ENCODE measurements at regions not wholly inside any gene's neighbourhood (a gene's known extent, or its start where the extent isn't known, plus 50 kb on each side); places are given as distances from the start of the nearest gene placed in this dataset.

DNA sequence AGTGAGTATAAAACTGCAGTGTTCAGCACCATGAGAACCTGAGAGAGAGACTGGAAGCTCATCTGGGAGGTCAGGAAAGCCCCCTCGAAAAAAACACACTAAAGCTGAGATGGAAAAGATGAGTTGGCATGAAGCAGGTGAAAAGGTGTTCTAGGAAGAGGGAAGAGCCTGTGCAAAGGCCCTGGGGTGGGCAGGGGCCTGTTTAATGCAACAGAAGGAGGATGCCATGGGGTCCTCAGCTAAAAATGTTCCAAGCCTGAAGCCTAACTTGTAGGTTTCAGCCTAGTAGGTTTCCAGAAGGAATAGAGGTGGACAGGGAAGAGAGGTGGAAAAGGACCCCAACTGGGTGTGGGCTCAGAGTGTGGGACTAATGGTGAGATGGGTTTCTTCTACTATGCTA, 242.3 kb upstream of the ZFHX3 start:
- H3K36me3 ChIP-seq (ENCODE audit: control insufficient read depth, insufficient read depth, low read length): no peaks in the 10 kb centered on the region
- peaks cover 7% of the 10 kb centered on the region for H3K27me3 ChIP-seq (ENCODE audit: control insufficient read depth, insufficient read depth, low read length)
- H3K9me3 ChIP-seq (ENCODE audit: control insufficient read depth, low read depth, low read length): peaks cover 6% of the 10 kb centered on the region
- H3K4me3 ChIP-seq (ENCODE audit: low read length): no peak overlapping the region
- no CpG with 5 or more reads among the region's 1 CpG for WGBS (ENCODE audit: insufficient coverage, low lambda C conversion rate)
- H3K4me1 ChIP-seq (ENCODE audit: control insufficient read depth, insufficient read depth, low read length): no peaks in the 10 kb centered on the region
- H3K27ac ChIP-seq (ENCODE audit: low read length): no peak overlapping the region
- no peak for DNase-seq

DNA sequence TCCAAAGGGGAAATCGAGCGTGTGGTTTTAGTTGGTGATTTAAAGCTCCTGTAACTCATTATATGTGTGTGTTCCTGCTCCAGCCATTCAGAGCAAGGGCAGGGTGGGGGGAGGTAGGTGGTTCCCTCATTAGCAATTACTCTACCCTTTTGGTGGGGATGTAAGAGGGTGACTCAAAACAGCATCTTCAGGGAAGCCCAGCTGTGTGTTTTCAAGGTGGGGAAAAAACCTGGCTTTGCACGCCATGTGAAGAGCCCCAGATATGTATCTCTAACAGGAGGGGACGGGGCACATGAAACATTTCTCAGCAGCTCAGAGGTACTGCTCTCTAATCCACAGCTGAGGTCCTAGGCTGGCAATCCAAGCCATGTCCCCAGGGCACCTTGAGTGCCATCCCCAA, 241.3 kb upstream of the ZFHX3 start:
- no peak overlapping the region for H3K27ac ChIP-seq (ENCODE audit: low read length)
- peaks cover 6% of the 10 kb centered on the region for H3K9me3 ChIP-seq (ENCODE audit: control insufficient read depth, low read depth, low read length)
- DNase-seq: no peak
- no peaks in the 10 kb centered on the region for H3K36me3 ChIP-seq (ENCODE audit: control insufficient read depth, insufficient read depth, low read length)
- no peaks in the 10 kb centered on the region for H3K4me1 ChIP-seq (ENCODE audit: control insufficient read depth, insufficient read depth, low read length)
- H3K27me3 ChIP-seq (ENCODE audit: control insufficient read depth, insufficient read depth, low read length): peaks cover 7% of the 10 kb centered on the region
- H3K4me3 ChIP-seq (ENCODE audit: low read length): no peak overlapping the region
- WGBS (ENCODE audit: insufficient coverage, low lambda C conversion rate): 100% methylated on average over 1 of the region's 4 CpGs

DNA sequence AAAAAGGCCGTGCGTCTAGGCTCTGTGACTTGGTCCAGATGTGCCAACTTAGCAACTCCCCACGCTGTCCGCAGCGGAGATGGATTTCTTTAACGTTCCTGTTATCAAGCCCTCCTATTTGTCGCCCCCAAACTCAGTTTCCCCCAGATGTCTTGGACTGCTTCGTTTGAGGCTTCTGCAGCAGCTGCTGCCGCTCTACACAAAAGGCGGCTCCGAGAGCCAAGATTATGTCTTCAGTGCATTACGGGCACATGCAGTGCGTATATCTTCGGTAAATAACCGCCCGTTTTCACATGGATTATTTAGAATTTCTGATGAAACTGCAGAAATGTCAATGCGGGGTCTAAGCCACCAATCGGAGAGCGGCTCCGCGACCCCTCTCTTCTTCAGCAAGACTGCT, 240.6 kb upstream of the ZFHX3 start:
- no peak overlapping the region for H3K4me3 ChIP-seq (ENCODE audit: low read length)
- H3K27me3 ChIP-seq (ENCODE audit: control insufficient read depth, insufficient read depth, low read length): peaks cover 7% of the 10 kb centered on the region
- 80% methylated on average over 1 of the region's 21 CpGs for WGBS (ENCODE audit: insufficient coverage, low lambda C conversion rate)
- H3K4me1 ChIP-seq (ENCODE audit: control insufficient read depth, insufficient read depth, low read length): no peaks in the 10 kb centered on the region
- no peaks in the 10 kb centered on the region for H3K36me3 ChIP-seq (ENCODE audit: control insufficient read depth, insufficient read depth, low read length)
- no peak for DNase-seq
- no peak overlapping the region for H3K27ac ChIP-seq (ENCODE audit: low read length)
- H3K9me3 ChIP-seq (ENCODE audit: control insufficient read depth, low read depth, low read length): peaks cover 6% of the 10 kb centered on the region

DNA sequence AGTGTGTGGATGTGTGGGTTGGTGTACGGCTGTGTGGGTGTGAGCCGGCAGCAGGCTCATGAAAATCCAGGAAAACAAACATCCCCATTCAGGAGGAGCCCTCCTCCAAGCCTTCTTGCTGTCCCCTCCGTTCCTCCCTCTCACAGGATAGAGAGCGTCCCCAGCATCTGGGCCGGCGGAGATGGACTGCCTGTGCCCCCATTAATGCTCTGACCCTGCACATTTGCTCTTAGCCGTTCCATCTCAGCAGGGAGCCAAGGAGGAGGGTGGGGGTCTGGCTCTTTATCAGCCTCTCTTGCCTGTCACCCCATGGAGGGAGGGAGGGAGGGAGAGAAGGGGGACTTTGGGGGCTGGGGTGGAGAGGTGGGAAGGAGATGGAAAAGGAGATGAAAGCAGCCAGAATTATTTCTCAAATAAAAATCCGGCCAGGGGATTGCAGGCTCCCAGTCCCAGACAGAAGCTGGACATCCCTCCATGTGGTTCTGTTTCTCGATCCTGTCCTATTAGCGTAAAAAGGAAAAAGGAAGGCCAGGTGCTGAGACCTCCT, 240.0 kb upstream of the ZFHX3 start:
- no peak overlapping the region for H3K27ac ChIP-seq (ENCODE audit: low read length)
- no peak overlapping the region for H3K4me3 ChIP-seq (ENCODE audit: low read length)
- 82% methylated on average over 2 of the region's 10 CpGs for WGBS (ENCODE audit: insufficient coverage, low lambda C conversion rate)
- peaks cover 6% of the 10 kb centered on the region for H3K9me3 ChIP-seq (ENCODE audit: control insufficient read depth, low read depth, low read length)
- peaks cover 7% of the 10 kb centered on the region for H3K27me3 ChIP-seq (ENCODE audit: control insufficient read depth, insufficient read depth, low read length)
- DNase-seq: no peak
- H3K36me3 ChIP-seq (ENCODE audit: control insufficient read depth, insufficient read depth, low read length): no peaks in the 10 kb centered on the region
- no peaks in the 10 kb centered on the region for H3K4me1 ChIP-seq (ENCODE audit: control insufficient read depth, insufficient read depth, low read length)

DNA sequence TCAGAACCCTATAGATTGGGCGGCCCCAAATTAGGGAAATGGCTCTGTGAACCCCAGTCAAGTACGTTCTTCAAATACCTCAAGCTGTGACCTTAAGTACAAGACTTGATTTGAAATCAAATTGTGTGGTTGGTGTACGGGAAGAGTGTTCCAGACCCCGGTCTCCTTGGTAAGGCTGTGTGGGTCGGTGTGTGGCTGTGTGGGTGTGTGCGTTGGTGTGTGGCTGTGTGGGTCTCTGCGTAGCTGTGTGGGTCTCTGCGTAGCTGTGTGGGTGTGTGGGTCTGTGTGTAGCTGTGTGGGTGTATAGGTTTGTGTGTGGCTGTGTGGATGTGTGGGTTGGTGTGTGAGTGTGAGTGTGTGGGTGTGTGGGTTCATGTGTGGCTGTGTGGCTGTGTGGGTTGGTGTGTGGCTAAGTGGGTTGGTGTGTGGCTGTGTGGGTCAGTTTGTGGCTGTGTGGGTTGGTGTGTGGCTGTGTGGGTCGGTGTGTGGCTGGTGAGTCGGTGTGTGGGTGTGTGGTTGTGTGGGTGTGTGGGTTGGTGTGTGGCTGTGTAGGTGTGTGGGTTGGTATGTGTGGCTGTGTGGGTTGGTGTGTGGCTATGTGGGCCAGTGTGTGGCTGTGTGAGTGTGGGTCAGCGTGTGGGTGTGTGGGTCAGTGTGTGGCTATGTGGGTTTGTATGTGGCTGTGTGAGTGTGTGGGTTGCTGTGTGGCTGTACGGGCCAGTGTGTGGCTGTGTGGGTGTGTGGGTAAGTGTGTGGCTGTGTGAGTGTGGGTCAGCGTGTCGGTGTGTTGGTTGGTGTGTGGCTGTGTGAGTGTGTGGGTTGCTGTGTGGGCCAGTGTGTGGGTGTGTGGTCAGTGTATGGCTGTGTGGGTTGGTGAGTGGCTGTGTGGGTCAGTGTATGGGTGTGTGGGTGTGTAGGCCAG, 238.7 kb upstream of the ZFHX3 start:
- H3K27ac ChIP-seq (ENCODE audit: low read length): no peak overlapping the region
- no peaks in the 10 kb centered on the region for H3K4me1 ChIP-seq (ENCODE audit: control insufficient read depth, insufficient read depth, low read length)
- WGBS (ENCODE audit: insufficient coverage, low lambda C conversion rate): no CpG with 5 or more reads among the region's 14 CpGs
- H3K9me3 ChIP-seq (ENCODE audit: control insufficient read depth, low read depth, low read length): peaks cover 6% of the 10 kb centered on the region
- no peak overlapping the region for H3K4me3 ChIP-seq (ENCODE audit: low read length)
- H3K36me3 ChIP-seq (ENCODE audit: control insufficient read depth, insufficient read depth, low read length): no peaks in the 10 kb centered on the region
- peaks cover 7% of the 10 kb centered on the region for H3K27me3 ChIP-seq (ENCODE audit: control insufficient read depth, insufficient read depth, low read length)
- DNase-seq: no peak

DNA sequence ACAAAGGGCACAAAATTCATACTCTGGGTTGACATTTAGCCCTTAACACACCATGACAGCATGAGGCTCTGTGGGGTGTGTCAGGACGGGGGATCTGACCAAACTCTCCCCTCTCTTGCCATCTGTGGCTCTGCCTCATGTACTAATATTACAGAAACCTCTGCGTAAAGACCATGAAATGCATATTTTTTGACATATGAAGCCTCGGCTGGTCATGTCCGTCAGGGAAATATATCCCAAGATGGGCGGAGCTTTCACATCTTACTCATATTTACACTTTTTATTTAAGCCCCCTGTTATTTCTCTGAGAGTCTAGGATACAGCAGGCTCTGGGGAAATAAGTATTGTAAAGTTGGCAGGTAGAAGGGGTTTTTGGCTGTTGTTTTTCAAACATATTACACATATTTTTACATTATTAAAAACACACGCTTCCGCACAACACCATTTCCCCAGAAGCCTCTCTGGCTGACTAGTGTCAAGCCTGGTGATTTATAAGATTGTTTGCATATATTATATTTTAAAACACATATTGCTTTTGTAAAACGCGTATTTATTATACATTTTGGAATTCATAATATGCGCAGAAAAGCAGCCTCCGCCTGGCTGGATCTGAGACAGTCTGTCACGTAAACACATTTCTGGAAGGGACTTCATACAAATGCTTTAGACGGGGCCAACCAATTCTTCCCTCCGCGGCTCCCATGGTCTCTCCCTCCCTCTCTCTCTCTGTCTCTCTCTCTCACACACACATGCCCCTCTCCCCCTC, 237.7 kb upstream of the ZFHX3 start:
- peak in 1 of 2 donors; percentile 28 for DNase-seq
- Histone ChIP-seq H3K27me3 (ENCODE audit: control insufficient read depth, insufficient read depth, low read length) (peaks cover 7% of the 10 kb centered on the region), H3K27ac (ENCODE audit: low read length) (no peak overlapping the region), H3K9me3 (ENCODE audit: control insufficient read depth, low read depth, low read length) (peaks cover 6% of the 10 kb centered on the region), H3K4me1 (ENCODE audit: control insufficient read depth, insufficient read depth, low read length) (no peaks in the 10 kb centered on the region), H3K4me3 (ENCODE audit: low read length) (no peak overlapping the region), H3K36me3 (ENCODE audit: control insufficient read depth, insufficient read depth, low read length) (no peaks in the 10 kb centered on the region)
- WGBS (ENCODE audit: insufficient coverage, low lambda C conversion rate): 49% methylated on average over 5 of the region's 15 CpGs

DNA sequence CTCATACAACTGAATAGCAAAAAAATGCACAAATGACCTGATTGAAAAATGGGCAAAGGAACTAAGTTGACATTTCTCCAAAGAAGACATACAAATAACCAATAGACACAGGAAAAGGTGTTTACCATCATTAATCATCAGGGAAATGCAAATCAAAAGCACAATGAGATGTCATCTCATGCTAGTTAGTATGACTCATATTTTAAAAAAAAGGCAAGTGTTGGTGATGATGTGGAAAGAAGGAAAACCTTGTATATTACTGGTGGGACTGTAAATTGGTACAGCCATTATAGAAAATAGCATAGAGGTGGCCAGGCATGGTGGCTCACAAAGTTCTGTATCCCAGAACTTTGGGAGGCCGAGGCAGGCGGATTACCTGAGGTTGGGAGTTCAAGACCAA, 232.5 kb upstream of the ZFHX3 start:
- H3K27ac ChIP-seq (ENCODE audit: low read length): no peak overlapping the region
- no peaks in the 10 kb centered on the region for H3K9me3 ChIP-seq (ENCODE audit: control insufficient read depth, low read depth, low read length)
- no peaks in the 10 kb centered on the region for H3K27me3 ChIP-seq (ENCODE audit: control insufficient read depth, insufficient read depth, low read length)
- no peak for DNase-seq
- no peak overlapping the region for H3K4me3 ChIP-seq (ENCODE audit: low read length)
- WGBS (ENCODE audit: insufficient coverage, low lambda C conversion rate): no CpG with 5 or more reads among the region's 2 CpGs
- no peaks in the 10 kb centered on the region for H3K4me1 ChIP-seq (ENCODE audit: control insufficient read depth, insufficient read depth, low read length)
- no peaks in the 10 kb centered on the region for H3K36me3 ChIP-seq (ENCODE audit: control insufficient read depth, insufficient read depth, low read length)

DNA sequence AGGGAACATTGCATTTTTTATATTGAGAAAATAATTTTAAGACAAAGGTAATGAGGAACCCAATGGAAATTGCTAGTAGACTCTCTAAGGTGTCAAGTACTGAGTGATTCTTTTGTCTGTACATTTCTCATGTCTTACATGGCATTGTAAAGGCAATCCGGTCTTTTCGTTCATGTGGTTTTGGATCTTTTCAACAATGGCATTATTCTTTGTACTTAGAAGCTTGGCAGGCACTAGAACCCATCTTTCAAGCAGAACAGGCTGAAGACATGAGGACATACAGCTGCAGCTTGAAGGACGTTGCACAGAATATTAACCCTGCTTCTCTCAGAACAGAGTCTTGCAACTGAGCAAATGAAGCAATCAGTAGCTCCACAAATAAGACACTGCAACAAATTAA, 231.5 kb upstream of the ZFHX3 start:
- no CpG with 5 or more reads among the region's 3 CpGs for WGBS (ENCODE audit: insufficient coverage, low lambda C conversion rate)
- Histone ChIP-seq H3K27ac (ENCODE audit: low read length) (no peak overlapping the region), H3K4me1 (ENCODE audit: control insufficient read depth, insufficient read depth, low read length) (no peaks in the 10 kb centered on the region), H3K4me3 (ENCODE audit: low read length) (no peak overlapping the region), H3K36me3 (ENCODE audit: control insufficient read depth, insufficient read depth, low read length) (no peaks in the 10 kb centered on the region), H3K9me3 (ENCODE audit: control insufficient read depth, low read depth, low read length) (no peaks in the 10 kb centered on the region), H3K27me3 (ENCODE audit: control insufficient read depth, insufficient read depth, low read length) (no peaks in the 10 kb centered on the region)
- DNase-seq: no peak

DNA sequence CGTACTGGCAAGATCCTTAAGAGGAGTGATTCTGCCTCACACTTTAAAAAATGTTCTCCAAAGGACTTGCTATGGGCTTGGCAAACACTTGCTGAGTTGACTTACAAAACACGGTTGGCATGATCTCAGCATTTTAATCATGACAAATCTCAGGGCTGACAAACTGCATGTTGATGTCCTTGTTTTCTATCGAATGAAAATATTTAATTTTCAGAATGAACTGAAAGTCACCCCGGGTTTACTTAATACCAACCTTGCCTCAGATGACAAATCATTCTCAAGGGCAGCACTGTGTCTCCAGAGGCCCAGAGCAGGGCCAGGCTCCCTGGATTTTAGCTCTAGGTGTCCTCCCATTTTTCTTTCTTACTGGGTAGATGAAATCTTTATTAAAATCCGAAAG, 229.1 kb upstream of the ZFHX3 start:
- Histone ChIP-seq H3K4me1 (ENCODE audit: control insufficient read depth, insufficient read depth, low read length) (no peaks in the 10 kb centered on the region), H3K27ac (ENCODE audit: low read length) (no peak overlapping the region), H3K9me3 (ENCODE audit: control insufficient read depth, low read depth, low read length) (no peaks in the 10 kb centered on the region), H3K4me3 (ENCODE audit: low read length) (no peak overlapping the region), H3K36me3 (ENCODE audit: control insufficient read depth, insufficient read depth, low read length) (no peaks in the 10 kb centered on the region), H3K27me3 (ENCODE audit: control insufficient read depth, insufficient read depth, low read length) (no peaks in the 10 kb centered on the region)
- DNase-seq: no peak
- WGBS (ENCODE audit: insufficient coverage, low lambda C conversion rate): 100% methylated on average over 1 of the region's 5 CpGs

DNA sequence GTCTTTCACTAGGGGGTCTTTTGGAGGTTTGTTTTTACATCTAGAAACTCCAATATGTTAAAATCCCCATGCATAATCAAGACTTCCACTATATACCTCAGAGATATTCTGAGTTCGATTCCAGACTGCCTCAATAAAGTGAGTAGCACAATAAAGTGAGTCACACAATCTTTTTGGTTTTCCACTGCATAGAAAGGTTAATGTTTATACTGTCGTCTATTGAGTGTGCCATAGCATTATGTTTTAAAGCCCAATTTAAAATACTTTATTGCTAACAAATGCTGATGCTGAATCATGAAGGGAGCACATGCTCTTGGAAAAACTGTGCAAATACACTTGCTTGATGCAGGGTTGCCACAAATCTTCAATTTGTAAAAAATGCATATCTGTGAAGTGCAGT, 227.5 kb upstream of the ZFHX3 start:
- no peak overlapping the region for H3K27ac ChIP-seq (ENCODE audit: low read length)
- H3K4me3 ChIP-seq (ENCODE audit: low read length): no peak overlapping the region
- H3K4me1 ChIP-seq (ENCODE audit: control insufficient read depth, insufficient read depth, low read length): no peaks in the 10 kb centered on the region
- 40% methylated on average over 1 of the region's 2 CpGs for WGBS (ENCODE audit: insufficient coverage, low lambda C conversion rate)
- H3K9me3 ChIP-seq (ENCODE audit: control insufficient read depth, low read depth, low read length): no peaks in the 10 kb centered on the region
- no peak for DNase-seq
- no peaks in the 10 kb centered on the region for H3K36me3 ChIP-seq (ENCODE audit: control insufficient read depth, insufficient read depth, low read length)
- no peaks in the 10 kb centered on the region for H3K27me3 ChIP-seq (ENCODE audit: control insufficient read depth, insufficient read depth, low read length)

All from large intestine (tissue), 3 donors.